Suprapubic skin (tissue), 4 donors: ENCODE measurements at regions not wholly inside any gene's neighbourhood (a gene's known extent, or its start where the extent isn't known, plus 50 kb on each side); places are given as distances from the start of the nearest gene placed in this dataset.
A peak's percentile ranks its signal among the peaks of the same experiment; 100 is the strongest.

Experiments
- DNase-seq, 2 donors: peaks; one replicate each; pipeline ENCODE4 v3.0.0-alpha.2; 2019; ENCODE audit warnings: low spot score in 2 of 2
- H3K27ac ChIP-seq: fragments of 200-600 bp; sonication (generic); one replicate; pipeline ENCODE4 v1.5.1; 2019
- H3K27me3 ChIP-seq: fragments of 200-600 bp; sonication (generic); one replicate; pipeline ENCODE4 v1.5.1; 2019
- H3K36me3 ChIP-seq: fragments of 200-600 bp; sonication (generic); one replicate; pipeline ENCODE4 v1.5.1; 2019
- H3K4me1 ChIP-seq: fragments of 200-600 bp; sonication (generic); one replicate; pipeline ENCODE4 v1.5.1; 2019
- H3K4me3 ChIP-seq: fragments of 200-600 bp; sonication (generic); one replicate; pipeline ENCODE4 v1.5.1; 2019; ENCODE audit warnings: mild to moderate bottlenecking
- H3K9me3 ChIP-seq: fragments of 200-600 bp; sonication (generic); one replicate; pipeline ENCODE4 v1.5.1; 2019
- EP300 ChIP-seq: sonication (generic); formaldehyde crosslinking; IDR thresholded peaks from one replicate; pipeline ENCODE4 v1.6.1; 2017; ENCODE audit warnings: antibody characterized with exemption
- POLR2A ChIP-seq, 2 donors: fragments of 450-650 bp; IDR thresholded peaks; one replicate each; pipeline ENCODE4 v1.6.1; 2017; ENCODE audit warnings: antibody characterized with exemption in 2 of 2, mild to moderate bottlenecking in 2 of 2, moderate library complexity in 2 of 2
- POLR2AphosphoS5 ChIP-seq, 3 donors: sonication (generic); formaldehyde crosslinking; IDR thresholded peaks; one replicate each; pipeline ENCODE4 v1.6.1; 2017; ENCODE audit warnings: antibody characterized with exemption in 3 of 3
- WGBS: methylation state at CpG from one replicate; pipeline ENCODE4 v1.1.5; 2018; 5-methylcytosine and 5-hydroxymethylcytosine counted together
- TF ChIP-seq, protein P1 (sequence below), 2 donors: fragments of 200-600 bp in 1 of 2; fragments of 450-650 bp in 1 of 2; sonication (generic) in 1 of 2; IDR thresholded peaks; one replicate each; pipeline ENCODE4 v1.5.1; 2016 to 2019; ENCODE audit warnings: antibody characterized with exemption in 2 of 2, mild to moderate bottlenecking in 1 of 2, moderate library complexity in 1 of 2

DNA sequence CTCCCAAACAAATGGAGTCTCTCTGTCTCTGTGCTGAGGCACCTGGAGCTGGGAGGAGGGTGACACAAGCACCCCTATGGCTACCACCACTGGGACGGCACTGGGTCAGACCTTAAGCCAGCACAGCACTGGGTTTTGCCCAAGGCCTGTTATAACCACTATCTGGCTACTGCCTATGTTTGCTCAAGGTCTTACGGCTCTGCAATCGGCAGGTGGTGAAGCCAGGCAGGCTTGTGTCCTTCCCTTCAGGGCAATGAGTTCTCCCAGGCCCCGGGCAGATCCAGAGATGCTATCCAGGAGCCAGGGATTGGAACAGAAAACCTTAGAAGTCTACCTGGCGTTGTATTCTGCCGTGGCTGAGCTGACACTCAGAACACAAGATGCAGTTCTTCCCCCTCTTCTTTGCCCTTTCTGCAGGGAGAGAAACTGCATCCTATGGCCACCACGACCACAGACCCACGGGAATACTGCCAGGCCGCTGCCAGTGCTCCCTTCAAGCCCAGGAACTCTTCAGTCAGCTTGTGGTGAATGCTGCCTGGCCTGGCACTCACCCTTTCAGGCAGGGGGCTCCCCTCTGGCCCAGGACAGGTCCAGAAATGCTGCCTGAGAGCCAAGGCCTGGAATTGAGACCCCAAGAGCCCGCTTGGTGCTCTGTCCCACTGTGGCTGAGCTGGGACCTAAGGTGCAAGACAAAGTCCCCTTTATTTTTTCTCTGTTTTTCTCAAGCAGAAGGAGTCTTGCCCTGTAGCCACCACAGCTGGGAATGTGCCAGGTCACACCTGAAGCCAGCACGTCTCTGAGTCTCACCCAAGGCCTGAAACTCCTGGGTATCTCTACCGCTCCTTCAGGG lies 67.0 kb upstream of the FRMD1 start:
- Histone ChIP-seq H3K36me3 (no peaks in the 10 kb centered on the region), H3K27ac (no peak overlapping the region), H3K9me3 (no peaks in the 10 kb centered on the region), H3K4me1 (no peaks in the 10 kb centered on the region), H3K4me3 (no peak overlapping the region), H3K27me3 (peaks cover 17% of the 10 kb centered on the region)
- 90% methylated on average over 11 of the region's 12 CpGs for WGBS
- peak; percentile 33 to 64 for DNase-seq
- TF ChIP-seq EP300 (no peak), POLR2A (IDR thresholded peaks at IDR 0.05) (no peak), POLR2AphosphoS5 (IDR thresholded peaks at IDR 0.05) (no peak)
- TF ChIP-seq, protein P1, sequence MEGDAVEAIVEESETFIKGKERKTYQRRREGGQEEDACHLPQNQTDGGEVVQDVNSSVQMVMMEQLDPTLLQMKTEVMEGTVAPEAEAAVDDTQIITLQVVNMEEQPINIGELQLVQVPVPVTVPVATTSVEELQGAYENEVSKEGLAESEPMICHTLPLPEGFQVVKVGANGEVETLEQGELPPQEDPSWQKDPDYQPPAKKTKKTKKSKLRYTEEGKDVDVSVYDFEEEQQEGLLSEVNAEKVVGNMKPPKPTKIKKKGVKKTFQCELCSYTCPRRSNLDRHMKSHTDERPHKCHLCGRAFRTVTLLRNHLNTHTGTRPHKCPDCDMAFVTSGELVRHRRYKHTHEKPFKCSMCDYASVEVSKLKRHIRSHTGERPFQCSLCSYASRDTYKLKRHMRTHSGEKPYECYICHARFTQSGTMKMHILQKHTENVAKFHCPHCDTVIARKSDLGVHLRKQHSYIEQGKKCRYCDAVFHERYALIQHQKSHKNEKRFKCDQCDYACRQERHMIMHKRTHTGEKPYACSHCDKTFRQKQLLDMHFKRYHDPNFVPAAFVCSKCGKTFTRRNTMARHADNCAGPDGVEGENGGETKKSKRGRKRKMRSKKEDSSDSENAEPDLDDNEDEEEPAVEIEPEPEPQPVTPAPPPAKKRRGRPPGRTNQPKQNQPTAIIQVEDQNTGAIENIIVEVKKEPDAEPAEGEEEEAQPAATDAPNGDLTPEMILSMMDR (IDR thresholded peaks at IDR 0.05) = no peak

DNA sequence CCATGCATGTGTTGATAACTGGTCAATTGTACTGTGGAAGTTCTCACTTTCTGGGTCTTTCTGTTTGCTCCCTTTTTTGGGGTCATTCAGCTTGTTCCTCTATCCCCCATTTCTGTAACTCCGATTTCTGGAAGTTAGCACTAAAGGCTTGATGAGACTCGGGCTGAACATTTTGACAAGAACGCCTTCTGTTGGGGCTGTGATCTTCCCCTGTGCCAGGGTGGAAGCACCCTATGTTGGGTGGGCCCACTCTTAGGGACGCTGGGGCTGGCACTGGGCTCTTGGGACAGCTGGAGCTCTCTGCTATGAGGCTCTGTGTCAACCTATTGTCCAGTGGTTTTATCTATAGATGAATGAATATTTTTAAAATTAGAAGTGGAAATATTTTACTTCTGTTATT lies 60.1 kb upstream of the FRMD1 start:
- no peaks in the 10 kb centered on the region for H3K4me1 ChIP-seq
- H3K27ac ChIP-seq = no peak overlapping the region
- no peaks in the 10 kb centered on the region for H3K27me3 ChIP-seq
- no peak overlapping the region for H3K4me3 ChIP-seq
- DNase-seq = no peak
- no peak for TF ChIP-seq POLR2A (IDR thresholded peaks at IDR 0.05)
- 87% methylated on average over 4 of the region's 4 CpGs for WGBS
- H3K9me3 ChIP-seq = no peaks in the 10 kb centered on the region
- no peaks in the 10 kb centered on the region for H3K36me3 ChIP-seq

DNA sequence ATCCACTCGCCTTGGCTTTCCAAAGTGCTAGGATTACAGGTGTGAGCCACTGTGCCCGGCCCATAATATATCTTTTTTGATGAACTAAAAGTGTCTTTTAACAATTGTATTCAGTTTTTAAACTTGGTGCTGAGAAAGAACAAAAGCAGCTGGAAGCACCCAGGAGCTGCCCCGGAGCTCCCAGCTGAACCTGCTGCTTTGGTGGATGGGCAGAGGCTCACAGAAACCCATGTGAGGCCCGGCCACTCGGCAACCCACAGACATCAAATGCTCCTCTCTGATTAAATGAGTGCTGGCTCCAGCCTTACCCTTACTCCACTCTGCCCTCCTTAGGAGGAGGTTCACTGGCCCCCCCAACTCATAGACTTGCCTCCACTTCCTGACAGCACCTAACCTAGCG lies 59.4 kb upstream of the FRMD1 start:
- Histone ChIP-seq H3K27me3 (no peaks in the 10 kb centered on the region), H3K36me3 (no peaks in the 10 kb centered on the region), H3K4me3 (no peak overlapping the region), H3K4me1 (no peaks in the 10 kb centered on the region), H3K27ac (no peak overlapping the region), H3K9me3 (no peaks in the 10 kb centered on the region)
- WGBS = 88% methylated on average over 6 of the region's 6 CpGs
- peak in 1 of 2 donors; percentile 37 for DNase-seq
- TF ChIP-seq POLR2A (IDR thresholded peaks at IDR 0.05) = no peak
- no peak for TF ChIP-seq EP300
- TF ChIP-seq, protein P1 (IDR thresholded peaks at IDR 0.05) = no peak
- TF ChIP-seq POLR2AphosphoS5 (IDR thresholded peaks at IDR 0.05) = no peak

DNA sequence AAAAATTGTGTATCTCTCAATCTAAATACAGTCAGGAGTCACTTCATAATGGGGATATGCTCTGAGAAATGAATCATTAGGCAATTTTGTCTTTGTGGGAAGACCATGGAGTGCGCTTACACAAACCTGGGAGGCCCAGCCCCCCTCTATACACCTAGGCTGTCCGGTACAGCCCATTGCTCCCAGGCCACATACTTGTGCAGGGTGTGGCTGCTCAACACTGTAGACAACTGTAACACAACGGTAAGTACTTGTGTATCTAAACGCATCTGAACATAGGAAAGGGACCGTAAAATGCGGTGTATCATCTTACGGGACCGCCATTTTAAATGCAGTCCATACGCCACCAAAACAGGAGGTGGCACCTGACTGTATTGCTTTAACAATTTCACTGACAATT lies 58.0 kb upstream of the FRMD1 start:
- TF ChIP-seq POLR2AphosphoS5 (IDR thresholded peaks at IDR 0.05) (no peak), EP300 (no peak), POLR2A (IDR thresholded peaks at IDR 0.05) (no peak)
- TF ChIP-seq, protein P1 (IDR thresholded peaks at IDR 0.05) = no peak
- Histone ChIP-seq H3K27ac (no peak overlapping the region), H3K9me3 (no peaks in the 10 kb centered on the region), H3K4me1 (peaks cover 6% of the 10 kb centered on the region), H3K27me3 (peaks cover 6% of the 10 kb centered on the region), H3K4me3 (no peak overlapping the region), H3K36me3 (no peaks in the 10 kb centered on the region)
- WGBS = 89% methylated on average over 9 of the region's 9 CpGs
- peak in 1 of 2 donors; percentile 8 for DNase-seq

DNA sequence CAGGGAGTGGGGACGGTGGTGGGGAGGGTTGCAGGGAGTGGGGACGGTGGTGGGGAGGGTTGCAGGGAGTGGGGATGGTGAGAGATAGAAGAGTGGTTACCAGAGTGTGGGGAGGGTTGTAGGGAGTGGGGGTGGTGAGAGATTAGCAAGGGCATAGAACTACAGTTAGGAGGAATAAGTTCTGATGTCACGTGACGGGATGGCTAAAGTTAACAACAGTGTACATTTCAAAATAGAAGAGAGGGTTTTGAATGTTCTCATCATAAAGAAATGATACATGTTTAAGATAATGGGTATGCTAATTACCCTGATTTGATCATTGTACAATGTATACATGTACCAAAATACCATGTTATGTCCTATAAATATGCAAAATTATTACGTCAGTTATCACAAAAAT lies 57.6 kb upstream of the FRMD1 start:
- H3K27ac ChIP-seq = no peak overlapping the region
- H3K9me3 ChIP-seq = no peaks in the 10 kb centered on the region
- H3K4me3 ChIP-seq = no peak overlapping the region
- 86% methylated on average over 5 of the region's 5 CpGs for WGBS
- no peak for TF ChIP-seq EP300
- peaks cover 6% of the 10 kb centered on the region for H3K4me1 ChIP-seq
- DNase-seq = no peak
- H3K27me3 ChIP-seq = peaks cover 10% of the 10 kb centered on the region
- no peaks in the 10 kb centered on the region for H3K36me3 ChIP-seq

DNA sequence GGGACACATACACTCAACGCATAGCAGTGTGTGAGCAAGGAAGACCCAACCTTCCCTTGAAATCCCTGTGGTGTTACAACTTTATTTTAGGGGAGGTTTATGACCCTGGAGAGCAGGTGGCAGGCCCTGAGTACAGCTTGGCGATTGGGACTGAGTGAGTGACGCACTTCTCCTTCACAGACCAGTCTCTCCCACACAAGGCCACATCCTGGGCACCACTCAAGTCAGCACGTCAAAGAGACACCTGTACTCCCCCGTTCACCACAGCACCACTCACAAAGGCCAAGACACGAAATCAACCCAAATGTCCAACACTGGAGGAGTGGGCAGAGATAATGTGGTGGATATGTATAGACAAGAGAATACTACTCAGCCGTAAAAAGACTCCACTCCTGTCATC lies 57.0 kb upstream of the FRMD1 start:
- Histone ChIP-seq H3K4me1 (peaks cover 6% of the 10 kb centered on the region), H3K27me3 (peaks cover 15% of the 10 kb centered on the region), H3K27ac (no peak overlapping the region), H3K9me3 (no peaks in the 10 kb centered on the region), H3K36me3 (no peaks in the 10 kb centered on the region), H3K4me3 (no peak overlapping the region)
- TF ChIP-seq POLR2AphosphoS5 (IDR thresholded peaks at IDR 0.05) (no peak), EP300 (no peak), POLR2A (IDR thresholded peaks at IDR 0.05) (no peak)
- TF ChIP-seq, protein P1 (IDR thresholded peaks at IDR 0.05) = no peak
- DNase-seq = peak in 1 of 2 donors; percentile 17
- 94% methylated on average over 7 of the region's 7 CpGs for WGBS
